B cell (primary cell): ENCODE measurements at regions not wholly inside any gene's neighbourhood (a gene's known extent, or its start where the extent isn't known, plus 50 kb on each side); places are given as distances from the start of the nearest gene placed in this dataset.

ENCODE experiments used
- ATAC-seq: fragments of 200-7000 bp; cut with Tn5 transposase; one replicate; pipeline ENCODE4 v1.10.0; 2021; ENCODE audit warnings: low read depth, mild to moderate bottlenecking, moderate number of reproducible peaks, moderate library complexity
- CTCF ChIA-PET: fragments of 350-600 bp; sonication (Branson Sonifier 250); formaldehyde crosslinking; loops from one replicate; lab custom pipeline; 2021; ENCODE audit warnings: antibody characterized with exemption, inconsistent platforms; lab: Charles Lee
- POLR2A ChIA-PET: fragments of 350-600 bp; sonication (Branson Sonifier 250); formaldehyde crosslinking; loops from one replicate; lab custom pipeline; 2021; ENCODE audit warnings: antibody characterized with exemption; lab: Charles Lee
- DNase-seq: peaks from one replicate; pipeline ENCODE4 v3.0.0; 2013
- H2AFZ ChIP-seq: 2 replicates; pipeline ENCODE4 v1.6.1; 2012; ENCODE audit warnings: mild to moderate bottlenecking, low read depth, low read length; ENCODE audit not compliant: insufficient read depth, poor library complexity, severe bottlenecking
- H3K27ac ChIP-seq, 2 donors: 1 replicate in 1 of 2; 2 replicates in 1 of 2; pipeline ENCODE4 v1.5.1; 2012 to 2013; ENCODE audit warnings: low read length in 2 of 2, mild to moderate bottlenecking in 2 of 2, moderate library complexity in 1 of 2
- H3K27me3 ChIP-seq, 4 experiments: fragments of 200-600 bp in 1 of 4; sonication (generic) in 1 of 4; replicated peaks in 1 of 4; 1 replicate in 2 of 4; 2 replicates in 2 of 4; pipeline versions ENCODE4 v1.6.1 to v1.7.0; 2013 to 2016; ENCODE audit warnings: low read length in 3 of 4, mild to moderate bottlenecking in 2 of 4, mixed read lengths in 1 of 4, moderate library complexity in 1 of 4; ENCODE audit not compliant: insufficient read depth in 4 of 4, control insufficient read depth in 3 of 4; ENCODE audit errors: control extremely low read depth in 1 of 4
- H3K36me3 ChIP-seq, 2 experiments: replicated peaks in 1 of 2; 1 replicate in 1 of 2; 2 replicates in 1 of 2; pipeline versions ENCODE4 v1.6.1 to v1.7.1; 2013; ENCODE audit warnings: low read length in 1 of 2; ENCODE audit not compliant: insufficient read depth in 2 of 2, control insufficient read depth in 1 of 2; ENCODE audit errors: control extremely low read depth in 1 of 2, extremely low read depth in 1 of 2
- H3K4me1 ChIP-seq, 2 donors: fragments of 200-600 bp in 1 of 2; sonication (generic) in 1 of 2; 1 replicate in 1 of 2; 2 replicates in 1 of 2; pipeline versions ENCODE4 v1.5.1 to v1.6.1; 2013 to 2017; ENCODE audit warnings: low read length in 2 of 2; ENCODE audit not compliant: control insufficient read depth in 2 of 2, insufficient read depth in 2 of 2
- H3K4me2 ChIP-seq: replicated peaks from 2 replicates; pipeline ENCODE3; 2012; ENCODE audit warnings: mild to moderate bottlenecking, low read depth, low read length; ENCODE audit not compliant: poor library complexity, severe bottlenecking
- H3K4me3 ChIP-seq, 5 experiments: fragments of 200-600 bp in 1 of 5; sonication (generic) in 1 of 5; 1 replicate in 3 of 5; 2 replicates in 2 of 5; pipeline versions ENCODE4 v1.5.1 to v1.7.0; 2011 to 2016; ENCODE audit warnings: low read length in 4 of 5, mild to moderate bottlenecking in 4 of 5, low read depth in 2 of 5, control low read depth in 1 of 5, moderate library complexity in 1 of 5; ENCODE audit not compliant: insufficient read depth in 1 of 5; ENCODE audit errors: control extremely low read depth in 1 of 5, extremely low read depth in 1 of 5
- H3K79me2 ChIP-seq: fragments of 200-600 bp; sonication (generic); one replicate; pipeline ENCODE4 v1.6.0; 2016; ENCODE audit warnings: low read length; ENCODE audit not compliant: control insufficient read depth, insufficient read depth
- H3K9ac ChIP-seq: fragments of 200-600 bp; sonication (generic); 2 replicates; pipeline ENCODE4 v1.6.1; 2017; ENCODE audit warnings: mild to moderate bottlenecking, low read length, moderate library complexity
- H3K9me3 ChIP-seq, 3 donors: one replicate each; pipeline versions ENCODE4 v1.6.1 to v1.7.1; 2013; ENCODE audit warnings: low read length in 2 of 3; ENCODE audit not compliant: control insufficient read depth in 2 of 3, insufficient read depth in 1 of 3; ENCODE audit errors: control extremely low read depth in 1 of 3
- H4K20me1 ChIP-seq: 2 replicates; pipeline ENCODE4 v1.6.0; 2012; ENCODE audit warnings: mild to moderate bottlenecking, low read length; ENCODE audit not compliant: insufficient read depth, control insufficient read depth, poor library complexity, severe bottlenecking
- H3K27ac Mint-ChIP-seq: one replicate; pipeline ENCODE4 v1.8.0; 2021; ENCODE audit warnings: mixed read lengths
- H3K27me3 Mint-ChIP-seq: one replicate; pipeline ENCODE4 v1.8.0; 2021; ENCODE audit warnings: mixed read lengths
- H3K4me1 Mint-ChIP-seq: one replicate; pipeline ENCODE4 v1.8.0; 2021; ENCODE audit warnings: mixed read lengths
- H3K4me3 Mint-ChIP-seq: one replicate; pipeline ENCODE4 v1.8.0; 2021; ENCODE audit warnings: mixed read lengths
- H3K9me3 Mint-ChIP-seq: one replicate; pipeline ENCODE4 v1.8.0; 2022; ENCODE audit warnings: mixed read lengths; ENCODE audit not compliant: insufficient read depth
- EZH2 ChIP-seq: IDR thresholded peaks from 2 replicates; pipeline ENCODE4 v1.6.1; 2012; ENCODE audit warnings: borderline replicate concordance, low read depth, mild to moderate bottlenecking, moderate library complexity, low read length; ENCODE audit not compliant: insufficient read depth, poor library complexity, severe bottlenecking
- WGBS: methylation state at CpG from one replicate; pipeline ENCODE4 v1.1.5; 2013; ENCODE audit warnings: missing lambda C conversion rate; ENCODE audit not compliant: insufficient coverage; 5-methylcytosine and 5-hydroxymethylcytosine counted together
- intact Hi-C: fragments of 100-400 bp; cut with micrococcal nuclease; formaldehyde crosslinking; loops from one replicate; pipeline ENCODE4 v1.10.0; 2022
- TF ChIP-seq, protein P1 (sequence below): fragments of 200-600 bp; IDR thresholded peaks from one replicate; pipeline ENCODE4 v1.8.0; 2022; ENCODE audit warnings: antibody characterized with exemption, mild to moderate bottlenecking

DNA sequence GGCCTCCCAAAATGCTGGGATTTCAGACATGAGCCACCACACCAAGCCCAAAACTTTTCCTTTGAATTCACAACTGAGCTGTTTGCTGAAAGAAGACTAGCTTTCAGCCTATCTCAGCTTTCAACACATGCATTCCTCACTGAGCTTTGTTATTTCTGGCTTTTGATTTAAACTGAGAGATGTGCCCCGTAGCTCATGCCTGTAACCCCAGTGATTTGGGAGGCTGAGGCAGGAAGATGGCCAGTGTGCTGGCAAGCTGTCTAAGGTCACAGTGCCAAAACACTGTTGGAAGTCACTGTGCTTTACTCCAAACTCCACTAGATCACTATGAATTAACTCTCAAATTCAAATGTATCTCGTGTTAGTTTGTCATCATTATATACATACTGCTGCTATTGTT is 779.5 kb downstream of the TRIML1 start:
- CTCF ChIA-PET, result no interaction called here

DNA sequence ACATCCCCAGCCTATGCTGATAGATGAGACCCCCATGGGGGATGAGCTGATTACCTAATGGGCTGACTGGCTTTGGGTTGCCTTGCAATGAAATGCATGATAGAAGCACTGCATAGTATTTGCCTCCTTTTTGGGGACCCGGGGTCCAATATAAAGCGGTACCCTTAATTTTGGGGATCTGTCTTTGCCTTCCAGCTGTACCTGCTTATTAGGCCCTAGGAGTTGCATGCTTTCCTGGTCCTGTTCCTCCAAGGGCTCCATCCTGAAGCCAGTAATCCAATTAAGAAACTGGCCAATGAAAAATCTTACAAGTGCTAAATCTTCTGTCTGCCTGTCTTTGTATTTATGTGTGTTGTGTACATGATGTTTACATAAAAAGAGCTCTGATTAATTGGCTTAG is 791.6 kb downstream of the TRIML1 start:
- no peaks in the 10 kb centered on the region for H3K27me3 Mint-ChIP-seq
- Histone ChIP-seq H3K9ac (no peak overlapping the region), H3K27me3 (no peaks in the 10 kb centered on the region), H3K27ac (no peak overlapping the region), H2AFZ (no peak overlapping the region), H3K4me2 (no peak overlapping the region), H3K36me3 (no peaks in the 10 kb centered on the region), H3K4me3 (no peak overlapping the region), H3K79me2 (no peaks in the 10 kb centered on the region), H4K20me1 (no peaks in the 10 kb centered on the region), H3K4me1 (no peaks in the 10 kb centered on the region), H3K9me3 (no peaks in the 10 kb centered on the region)
- H3K4me3 Mint-ChIP-seq, result no peak overlapping the region
- peaks cover 2% of the 10 kb centered on the region for H3K9me3 Mint-ChIP-seq
- peak; percentile 26 for DNase-seq
- no peak overlapping the region for H3K27ac Mint-ChIP-seq
- ATAC-seq, result no peak
- intact Hi-C loops, result no loop called here
- 89% methylated on average over 2 of the region's 2 CpGs for WGBS
- TF ChIP-seq, protein P1, sequence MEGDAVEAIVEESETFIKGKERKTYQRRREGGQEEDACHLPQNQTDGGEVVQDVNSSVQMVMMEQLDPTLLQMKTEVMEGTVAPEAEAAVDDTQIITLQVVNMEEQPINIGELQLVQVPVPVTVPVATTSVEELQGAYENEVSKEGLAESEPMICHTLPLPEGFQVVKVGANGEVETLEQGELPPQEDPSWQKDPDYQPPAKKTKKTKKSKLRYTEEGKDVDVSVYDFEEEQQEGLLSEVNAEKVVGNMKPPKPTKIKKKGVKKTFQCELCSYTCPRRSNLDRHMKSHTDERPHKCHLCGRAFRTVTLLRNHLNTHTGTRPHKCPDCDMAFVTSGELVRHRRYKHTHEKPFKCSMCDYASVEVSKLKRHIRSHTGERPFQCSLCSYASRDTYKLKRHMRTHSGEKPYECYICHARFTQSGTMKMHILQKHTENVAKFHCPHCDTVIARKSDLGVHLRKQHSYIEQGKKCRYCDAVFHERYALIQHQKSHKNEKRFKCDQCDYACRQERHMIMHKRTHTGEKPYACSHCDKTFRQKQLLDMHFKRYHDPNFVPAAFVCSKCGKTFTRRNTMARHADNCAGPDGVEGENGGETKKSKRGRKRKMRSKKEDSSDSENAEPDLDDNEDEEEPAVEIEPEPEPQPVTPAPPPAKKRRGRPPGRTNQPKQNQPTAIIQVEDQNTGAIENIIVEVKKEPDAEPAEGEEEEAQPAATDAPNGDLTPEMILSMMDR, result no peak
- no peak for TF ChIP-seq EZH2
- ChIA-PET POLR2A (no interaction called here), CTCF (no interaction called here)
- H3K4me1 Mint-ChIP-seq, result no peaks in the 10 kb centered on the region

More for the DNA sequence above, 779.5 kb downstream of the TRIML1 start:
- H3K79me2 ChIP-seq, result no peaks in the 10 kb centered on the region
- H3K27me3 Mint-ChIP-seq, result no peaks in the 10 kb centered on the region
- peaks cover 4% of the 10 kb centered on the region for H3K9me3 Mint-ChIP-seq
- no peaks in the 10 kb centered on the region for H3K27me3 ChIP-seq
- H3K36me3 ChIP-seq, result no peaks in the 10 kb centered on the region
- intact Hi-C loops, result no loop called here
- TF ChIP-seq, protein P1, result no peak
- TF ChIP-seq EZH2, result no peak
- DNase-seq (no peak), ATAC-seq (no peak)
- no peak overlapping the region for H3K27ac ChIP-seq
- H3K9me3 ChIP-seq, result peaks cover 0 to 4% (median 0%) of the 10 kb centered on the region in 3 donors
- H3K27ac Mint-ChIP-seq, result no peak overlapping the region
- no peak overlapping the region for H3K4me3 ChIP-seq
- H3K4me1 ChIP-seq, result no peaks in the 10 kb centered on the region
- no peak overlapping the region for H2AFZ ChIP-seq
- no peak overlapping the region for H3K4me3 Mint-ChIP-seq
- no peak overlapping the region for H3K4me2 ChIP-seq
- WGBS, result no CpG with 5 or more reads among the region's 2 CpGs
- H4K20me1 ChIP-seq, result no peaks in the 10 kb centered on the region
- no peaks in the 10 kb centered on the region for H3K4me1 Mint-ChIP-seq
- POLR2A ChIA-PET, result no interaction called here
- no peak overlapping the region for H3K9ac ChIP-seq
